GDM1 (cell line): ENCODE measurements at regions not wholly inside any gene's neighbourhood (a gene's known extent, or its start where the extent isn't known, plus 50 kb on each side); places are given as distances from the start of the nearest gene placed in this dataset.

Experiments used
- DNase-seq: peaks from one replicate; lab custom pipeline; 2025; lab: John Stamatoyannopoulos, UW

DNA sequence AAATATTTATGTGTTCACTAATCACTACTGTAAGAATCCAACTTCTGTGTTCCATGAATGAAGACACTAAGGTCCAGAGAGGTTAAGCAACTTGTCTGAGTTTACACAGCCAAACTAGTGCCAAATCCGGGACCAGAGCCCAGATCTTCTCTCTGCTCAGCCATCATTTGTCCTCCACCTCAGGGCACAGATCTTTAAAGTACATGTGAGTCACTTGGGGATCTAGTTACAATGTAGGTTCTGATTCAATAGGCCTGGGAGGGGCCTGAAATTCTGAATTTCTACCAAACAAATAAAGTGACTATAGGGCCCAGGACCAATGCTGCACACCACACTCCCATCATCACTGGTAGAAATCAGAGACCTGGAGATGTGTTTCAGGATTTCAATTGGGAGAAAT lies 162.9 kb downstream of the GXYLT1 start:
- DNase-seq, result no peak

- no peak for DNase-seq
Measured at GRCh38 chr12:41981013-41981412, 163.7 kb downstream of the GXYLT1 start.

GRCh38 chr12:41980390-41980789 lies 164.3 kb downstream of the GXYLT1 start:
- DNase-seq, result no peak

DNA sequence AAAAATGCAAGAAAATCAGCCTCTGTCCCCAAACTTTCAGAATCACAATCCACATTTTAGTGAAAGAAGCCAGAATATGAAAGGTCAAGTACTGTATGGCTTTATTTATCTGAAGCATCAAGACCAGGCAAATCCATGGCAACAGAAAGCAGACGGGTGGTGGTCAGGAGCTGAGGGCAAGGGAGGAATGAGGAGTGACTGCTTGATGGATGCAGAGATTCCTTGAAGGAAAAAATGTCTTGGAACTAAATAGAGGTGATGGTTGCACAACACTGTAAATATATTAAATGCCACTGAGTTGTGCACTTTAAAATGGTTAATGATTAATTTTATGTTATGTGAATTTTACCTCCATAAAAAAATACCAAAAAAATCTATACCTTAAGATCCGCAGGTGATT lies 165.1 kb downstream of the GXYLT1 start:
- no peak for DNase-seq

- DNase-seq, result no peak
Measured at GRCh38 chr12:41972598-41972997, 172.1 kb downstream of the GXYLT1 start.

DNA sequence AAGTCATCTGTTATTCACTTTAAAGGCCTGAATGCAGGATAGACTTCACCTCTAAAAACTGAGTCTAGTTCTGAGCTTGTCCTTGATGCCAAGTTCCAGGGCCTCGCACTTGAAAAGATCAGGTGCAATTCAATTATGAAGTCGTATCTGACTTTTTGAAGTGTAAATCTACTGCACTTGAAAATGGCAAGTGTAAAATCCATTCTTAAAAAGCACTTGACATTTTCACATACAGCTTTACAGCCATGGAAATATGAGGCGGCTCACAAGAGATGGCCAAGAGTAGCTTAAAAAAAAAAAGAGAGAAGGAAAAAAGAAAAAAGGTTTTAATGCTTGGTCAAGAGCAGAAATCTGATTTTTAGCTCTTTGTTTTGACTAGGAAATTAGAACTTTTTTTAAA lies 172.5 kb downstream of the GXYLT1 start:
- DNase-seq, result no peak

DNA sequence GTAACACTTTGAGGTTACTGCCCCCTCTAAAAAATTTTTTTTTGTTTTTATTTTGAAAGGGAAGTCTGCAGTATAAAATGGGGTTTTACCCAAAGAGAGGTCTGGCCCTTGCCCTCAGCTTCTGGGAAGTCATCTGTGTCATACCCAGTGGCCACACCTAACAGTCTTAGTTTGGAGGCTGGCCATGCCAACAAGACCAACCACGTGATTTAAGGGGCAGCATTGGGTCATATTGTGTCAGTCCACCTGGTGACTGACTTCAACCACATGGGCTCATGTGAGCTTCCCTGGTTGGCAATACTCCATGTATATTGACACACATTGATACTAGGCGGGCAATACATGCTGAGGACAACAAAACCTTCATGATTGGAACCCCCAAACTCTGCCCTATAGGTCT lies 173.9 kb downstream of the GXYLT1 start:
- DNase-seq, result no peak

- DNase-seq, result no peak
Measured at GRCh38 chr12:41968599-41968998, 176.1 kb downstream of the GXYLT1 start.

- DNase-seq, result no peak
Measured at GRCh38 chr12:41967668-41968500, 176.8 kb downstream of the GXYLT1 start.

DNA sequence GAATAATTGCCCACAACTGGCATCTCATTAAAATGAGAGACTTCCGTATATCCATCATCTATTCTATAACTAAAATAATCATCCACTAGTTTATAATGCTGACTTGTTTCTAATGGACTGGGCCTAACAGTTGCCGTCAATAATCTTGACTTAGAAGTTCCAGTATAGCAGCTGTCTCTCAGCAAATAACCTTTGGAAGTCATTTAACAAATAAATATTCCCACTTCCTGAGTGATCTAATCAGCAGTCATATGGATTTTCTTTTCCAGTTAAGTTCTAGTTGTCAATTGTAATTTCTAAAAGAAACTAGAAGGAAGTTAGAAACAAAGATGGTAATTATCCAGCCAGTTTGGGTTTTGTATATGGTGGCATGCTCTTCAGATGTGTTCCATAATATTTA lies 177.8 kb downstream of the GXYLT1 start:
- DNase-seq, result no peak

DNA sequence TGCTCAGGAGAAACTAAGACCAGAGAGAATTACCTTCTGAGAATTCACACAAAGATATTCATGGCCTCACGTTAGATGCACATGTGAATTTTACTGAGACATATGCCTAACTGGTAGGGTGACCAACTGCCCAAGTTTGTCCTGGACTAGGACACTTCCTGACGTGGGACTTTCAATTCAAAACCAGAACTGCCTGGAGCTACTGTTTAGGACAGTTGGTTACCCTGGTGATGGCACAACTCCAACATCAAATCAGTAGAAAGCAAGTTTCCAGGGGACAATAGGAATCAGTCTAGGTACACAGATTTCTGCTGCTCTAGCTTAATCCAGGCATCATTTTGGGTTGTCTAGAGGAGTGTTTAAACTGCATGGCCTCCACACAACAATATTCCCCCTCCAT lies 178.7 kb downstream of the GXYLT1 start:
- no peak for DNase-seq

DNA sequence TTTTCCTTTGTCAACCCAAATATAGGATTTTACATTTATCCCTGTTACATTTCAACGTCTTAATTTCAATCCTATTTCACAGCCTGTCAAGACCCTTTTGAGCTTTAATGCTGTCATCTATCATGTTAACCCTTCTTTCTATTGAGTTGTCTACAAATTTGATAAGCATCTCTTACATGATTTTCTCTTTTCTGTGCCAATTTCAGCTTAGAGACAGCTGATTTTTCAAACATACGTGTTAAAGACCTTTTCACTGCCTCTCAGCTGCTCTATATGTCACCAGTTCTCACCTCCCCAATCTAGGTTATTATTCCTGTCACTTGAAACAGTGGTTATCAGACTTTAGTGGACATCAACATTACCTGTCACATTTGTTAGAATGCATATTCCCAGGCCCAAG lies 181.3 kb downstream of the GXYLT1 start:
- DNase-seq, result no peak

GRCh38 chr12:41962171-41962572 lies 182.5 kb downstream of the GXYLT1 start:
- DNase-seq, result no peak

DNA sequence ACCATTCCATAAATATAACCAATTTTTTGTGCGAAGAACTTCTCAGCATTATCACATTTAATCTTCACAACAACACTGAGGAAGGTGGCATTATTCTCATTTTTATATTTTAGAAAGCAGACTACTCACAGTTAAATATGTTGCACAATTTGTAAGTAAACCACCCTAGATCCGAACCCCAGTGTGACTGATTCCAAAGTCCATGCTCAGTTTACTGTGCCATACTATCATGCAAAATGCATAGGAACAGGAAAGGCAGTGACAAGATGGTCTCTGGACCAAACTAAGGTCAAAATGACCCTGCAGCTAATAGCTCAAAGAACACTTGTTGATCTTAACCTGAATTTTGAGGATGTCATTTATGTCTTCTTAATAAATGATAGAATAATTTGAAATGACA lies 185.4 kb downstream of the GXYLT1 start:
- DNase-seq, result no peak

DNA sequence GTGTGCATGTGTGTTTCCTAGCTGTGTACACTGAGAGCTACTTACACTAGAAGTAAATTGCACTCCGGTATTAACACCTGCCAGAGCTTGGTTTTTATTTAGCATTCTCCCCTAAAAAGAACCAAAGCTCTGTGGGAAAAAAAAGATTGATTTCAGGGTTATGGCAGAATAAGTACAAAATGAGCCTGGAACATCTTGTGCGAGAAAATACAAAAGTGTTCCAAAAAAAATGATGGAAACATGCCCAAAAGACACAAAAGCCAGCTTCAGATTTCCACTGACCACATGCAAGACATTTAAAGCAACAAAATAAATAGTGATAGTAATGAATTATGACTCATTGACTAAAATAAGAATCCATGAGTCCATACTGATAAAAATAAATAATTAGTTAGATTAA lies 188.3 kb downstream of the GXYLT1 start:
- DNase-seq, result no peak

GRCh38 chr12:41950455-41950854 lies 194.2 kb downstream of the GXYLT1 start:
- no peak for DNase-seq

GRCh38 chr12:41946106-41946505 lies 198.6 kb downstream of the GXYLT1 start:
- DNase-seq, result no peak

DNA sequence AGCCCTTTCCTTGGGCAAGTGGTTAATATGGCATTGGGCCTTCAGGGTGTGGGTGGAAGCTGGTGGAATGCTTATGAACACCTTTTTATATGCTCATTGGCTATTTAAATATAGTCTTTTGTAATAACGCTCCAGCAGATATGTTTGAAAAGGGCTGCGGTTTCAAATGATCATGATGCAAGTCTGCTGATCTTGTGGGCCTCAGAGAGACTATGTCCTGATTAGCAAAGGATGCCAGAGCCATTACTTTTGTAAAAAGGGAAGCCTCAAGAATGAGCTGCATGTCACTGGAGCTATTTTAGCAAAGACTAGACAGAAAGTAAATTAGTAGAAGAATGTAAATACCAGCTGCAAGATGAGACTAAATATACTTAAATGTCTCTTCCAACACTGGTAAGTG lies 200.5 kb downstream of the GXYLT1 start:
- no peak for DNase-seq

- DNase-seq, result no peak
Measured at GRCh38 chr12:41943671-41944070, 201.0 kb downstream of the GXYLT1 start.

- no peak for DNase-seq
Measured at GRCh38 chr12:41942354-41942753, 202.3 kb downstream of the GXYLT1 start.

GRCh38 chr12:41941079-41941478 lies 203.6 kb downstream of the GXYLT1 start:
- DNase-seq, result no peak

DNA sequence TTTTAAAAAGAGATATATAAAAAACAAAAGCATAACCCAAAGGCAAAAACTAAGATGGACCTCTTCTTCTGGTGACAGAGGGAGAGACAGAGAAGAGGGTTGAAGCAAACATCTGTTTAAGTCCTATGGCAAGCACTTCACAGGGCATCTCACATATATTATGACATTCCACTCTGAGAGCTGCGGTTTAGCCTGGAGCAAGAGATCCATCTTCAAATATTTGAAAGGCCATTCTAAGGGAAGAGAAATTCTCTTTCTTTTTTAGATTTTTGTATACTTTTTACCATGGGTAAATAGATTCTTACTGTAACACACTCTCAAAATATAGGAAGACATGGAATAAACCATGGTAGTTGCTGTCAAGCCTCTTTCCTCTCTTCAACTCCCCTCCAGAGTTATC lies 204.1 kb downstream of the GXYLT1 start:
- no peak for DNase-seq

- DNase-seq, result no peak
Measured at GRCh38 chr12:41936333-41936732, 208.3 kb downstream of the GXYLT1 start.

- DNase-seq, result no peak
Measured at GRCh38 chr12:41935911-41936310, 208.8 kb downstream of the GXYLT1 start.
